Activated CD4-positive, alpha-beta T cell treated with anti-CD3 and anti-CD28 coated beads, Interleukin-2, amount 50 U/mL, for 4 hours (primary cell): ENCODE measurements at regions not wholly inside any gene's neighbourhood (a gene's known extent, or its start where the extent isn't known, plus 50 kb on each side); places are given as distances from the start of the nearest gene placed in this dataset.
A peak's percentile ranks its signal among the peaks of the same experiment; 100 is the strongest.

Source experiments
- DNase-seq, 2 experiments: peaks; one replicate each; pipeline ENCODE4 v3.0.0-alpha.2; 2020

DNA sequence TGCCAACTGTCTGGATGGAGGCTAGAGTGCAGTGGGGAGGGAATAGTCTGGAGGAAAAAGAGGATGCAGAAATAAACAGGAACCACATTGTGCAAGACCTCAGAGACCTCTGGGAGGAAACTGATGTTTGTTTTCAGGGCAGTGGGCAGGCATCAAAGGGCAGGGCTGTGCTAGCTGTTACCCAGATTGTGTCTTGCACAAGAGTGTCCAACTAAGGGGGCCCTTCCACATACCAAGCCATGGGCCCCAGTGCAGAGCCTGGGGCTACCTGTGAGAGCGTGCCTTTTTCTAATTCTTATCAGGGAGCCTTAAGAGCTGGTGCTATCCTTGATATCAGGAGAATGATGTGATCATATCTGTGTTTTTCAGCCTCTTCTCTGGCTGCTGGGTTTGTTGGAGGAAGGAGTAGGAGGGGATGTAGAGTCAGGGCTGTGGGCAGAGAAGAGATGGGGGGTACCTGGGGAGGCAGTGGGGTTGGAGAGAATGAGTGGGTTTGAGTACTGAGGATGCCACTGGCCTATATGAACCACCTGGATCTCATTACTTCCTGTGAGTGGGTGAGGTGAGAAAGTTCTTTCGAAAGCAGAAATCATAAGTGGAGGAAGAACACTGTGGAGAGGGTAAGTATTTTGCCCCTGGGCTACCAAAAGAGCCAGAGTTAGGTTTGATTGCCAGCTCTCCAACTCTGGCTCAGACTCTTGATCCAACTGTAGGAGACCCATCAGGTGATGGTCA lies 259.2 kb upstream of the CRY1 start:
- peak in 1 of 2 experiments; percentile 37 for DNase-seq

DNA sequence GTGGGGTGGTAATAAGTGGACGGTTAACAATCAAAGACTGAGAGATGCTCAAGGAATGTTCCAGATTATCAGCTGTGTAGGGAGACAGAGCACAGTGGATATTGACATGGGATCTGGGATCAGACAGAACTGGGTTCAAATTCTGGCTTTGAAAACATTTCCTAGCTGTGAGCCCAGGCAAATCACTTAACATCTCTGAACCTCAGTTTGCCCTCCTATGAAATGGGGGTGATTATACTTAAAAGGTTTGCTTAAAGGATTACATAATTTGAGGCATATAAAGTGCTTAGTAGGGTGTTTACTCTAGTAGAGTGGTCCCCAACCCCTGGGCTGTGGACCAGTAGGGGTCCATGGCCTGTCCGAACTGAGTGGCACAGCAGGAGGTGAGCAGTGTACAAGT lies 260.0 kb upstream of the CRY1 start:
- DNase-seq, result no peak

DNA sequence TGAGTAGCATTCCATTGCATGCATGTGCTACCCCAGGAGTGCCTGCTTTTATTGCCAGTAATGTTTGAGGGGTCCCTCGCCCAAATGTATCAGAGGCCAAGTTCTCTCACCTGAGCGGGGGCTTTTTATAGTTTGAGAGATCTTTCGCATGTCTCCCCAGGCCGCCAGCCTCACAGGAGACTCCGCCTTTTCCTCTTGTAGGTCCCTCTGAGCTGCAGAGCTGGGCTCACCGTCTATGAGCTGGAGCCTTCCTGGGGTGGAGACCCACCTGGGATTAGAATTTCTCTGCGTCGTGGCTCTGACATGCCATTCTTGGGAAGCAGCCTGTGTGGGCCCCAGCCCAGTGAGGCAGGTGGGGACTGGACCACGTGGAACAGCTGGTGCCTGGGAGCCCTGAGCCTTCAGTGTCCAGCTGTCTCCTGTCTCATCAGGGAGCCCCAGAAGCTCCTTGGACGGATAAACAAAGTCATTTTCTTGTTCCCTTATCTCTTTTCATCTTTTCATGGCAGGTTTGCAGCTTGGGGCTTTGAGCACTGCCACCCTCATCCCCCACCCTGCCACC lies 261.7 kb upstream of the CRY1 start:
- no peak for DNase-seq

DNA sequence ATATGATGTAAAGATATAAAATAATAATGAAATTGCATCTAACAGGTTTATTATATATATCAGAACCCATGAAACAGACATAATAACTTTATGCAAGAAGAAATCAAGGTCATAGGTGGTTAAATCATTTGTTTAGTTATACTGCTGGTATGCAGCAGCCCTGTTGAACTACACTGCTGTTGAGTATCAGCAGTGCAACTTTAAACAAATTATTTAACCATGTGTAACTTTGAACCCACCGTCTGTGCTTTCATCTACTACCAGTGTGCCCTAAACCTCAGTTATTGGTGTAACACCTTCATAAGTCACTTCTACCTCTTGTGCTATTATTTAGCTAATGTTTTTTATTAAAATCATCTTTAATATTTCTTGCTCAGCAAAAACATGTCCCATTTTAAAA lies 262.3 kb upstream of the CRY1 start:
- DNase-seq, result no peak

DNA sequence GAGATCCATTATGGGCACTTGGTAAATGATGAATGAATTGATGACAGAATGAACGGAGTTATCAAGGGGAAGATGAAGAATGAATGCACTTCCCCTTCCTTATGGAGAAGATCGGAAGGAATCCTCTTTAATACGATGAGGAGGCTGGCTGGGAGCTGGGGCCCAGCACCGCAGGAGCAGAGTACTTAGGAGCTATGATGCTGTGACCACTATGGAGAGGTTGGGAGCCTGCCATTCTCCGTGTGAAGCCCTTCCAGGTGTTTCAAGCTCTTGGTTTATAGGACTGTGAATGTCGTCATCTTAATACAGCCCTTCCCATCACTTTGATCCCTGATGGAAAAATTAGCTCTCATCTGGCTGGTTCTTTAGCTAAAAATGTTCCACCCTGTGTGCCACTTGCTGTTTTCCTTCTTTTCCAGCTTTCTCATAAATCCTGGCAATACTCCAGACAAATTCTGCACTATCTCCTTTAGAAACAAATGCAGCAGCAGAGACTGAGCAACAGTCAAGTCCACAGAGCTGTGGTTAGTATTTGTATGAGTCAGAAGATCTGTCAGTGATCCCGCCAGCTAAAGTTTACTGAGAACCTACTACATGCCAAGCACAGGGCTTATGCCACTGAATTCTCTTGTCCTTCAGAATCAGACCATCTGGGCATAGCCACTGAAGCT lies 263.1 kb upstream of the CRY1 start:
- DNase-seq, result no peak

DNA sequence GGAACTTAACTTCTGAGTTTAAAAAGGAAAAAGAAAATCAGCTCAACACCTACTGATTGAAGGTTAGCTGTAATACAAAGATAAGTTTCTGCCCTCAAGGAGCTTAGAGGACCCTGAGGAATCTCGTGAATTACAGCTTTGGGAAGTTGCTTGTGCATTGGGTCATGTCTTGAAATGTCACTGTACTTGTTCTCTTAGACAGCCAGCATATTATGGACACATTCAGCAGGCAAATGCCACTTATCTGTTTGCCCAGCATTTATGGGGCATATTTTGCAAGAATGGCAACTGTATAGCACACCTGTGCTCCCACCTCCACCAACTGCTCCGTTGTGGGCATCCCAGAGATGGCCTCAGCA lies 263.6 kb upstream of the CRY1 start:
- DNase-seq, result no peak

DNA sequence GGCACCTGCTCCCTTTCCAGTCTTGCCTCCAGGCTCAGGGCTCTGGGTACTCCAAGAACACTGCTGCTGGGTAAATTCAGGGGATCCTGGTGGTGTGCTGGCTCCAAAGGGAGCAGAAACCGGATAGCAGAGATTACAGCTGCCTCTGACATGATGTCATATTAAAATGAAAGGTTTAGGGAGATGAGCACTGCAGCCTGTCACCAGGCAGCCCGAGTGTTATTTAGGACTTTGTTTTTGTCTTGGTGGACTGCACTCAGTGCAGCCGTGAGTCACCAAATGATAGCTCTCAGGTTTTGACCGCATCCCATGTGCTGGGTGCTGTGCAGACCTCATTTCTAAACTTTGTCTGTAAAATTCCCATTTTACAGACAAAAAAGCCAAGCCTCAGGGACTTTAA lies 266.0 kb upstream of the CRY1 start:
- no peak for DNase-seq

DNA sequence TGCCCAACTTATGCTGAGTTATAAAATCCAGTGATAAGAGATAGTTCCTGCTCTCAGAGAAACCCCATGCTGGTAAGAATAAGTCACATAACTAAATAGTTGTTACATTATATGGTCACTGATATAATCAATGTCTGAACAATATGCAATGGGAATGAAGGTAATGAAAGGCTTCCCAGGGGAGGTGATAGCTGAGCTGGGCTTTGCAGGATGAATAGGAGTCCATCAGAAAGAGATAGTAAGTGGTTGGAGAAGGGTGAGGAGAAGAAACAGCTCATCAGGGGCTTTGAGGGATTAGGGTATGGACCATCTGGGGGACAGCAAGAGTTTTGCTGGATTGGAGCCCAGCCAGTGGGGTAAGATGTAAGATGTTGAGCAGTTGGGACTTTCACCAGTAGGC lies 266.7 kb upstream of the CRY1 start:
- no peak for DNase-seq

DNA sequence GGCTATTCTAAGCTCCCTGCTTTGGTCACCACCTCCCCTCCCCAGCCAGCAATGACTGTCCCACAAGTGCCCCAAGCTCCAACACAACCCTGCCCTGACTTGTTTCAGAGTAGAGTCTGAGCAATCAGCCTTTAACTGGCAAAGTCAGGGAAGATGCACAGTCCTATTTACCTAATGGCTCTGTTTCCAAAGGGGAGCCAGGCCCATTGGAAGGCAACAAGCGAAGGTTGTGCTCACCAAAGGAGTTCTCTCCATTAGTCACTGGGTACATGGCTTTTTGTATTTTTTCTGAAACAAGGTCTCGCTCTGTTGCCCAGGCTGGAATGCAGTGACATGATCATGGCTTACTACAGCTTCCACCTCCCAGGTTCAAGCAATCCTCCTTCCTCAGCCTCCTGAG lies 267.1 kb upstream of the CRY1 start:
- DNase-seq, result no peak

DNA sequence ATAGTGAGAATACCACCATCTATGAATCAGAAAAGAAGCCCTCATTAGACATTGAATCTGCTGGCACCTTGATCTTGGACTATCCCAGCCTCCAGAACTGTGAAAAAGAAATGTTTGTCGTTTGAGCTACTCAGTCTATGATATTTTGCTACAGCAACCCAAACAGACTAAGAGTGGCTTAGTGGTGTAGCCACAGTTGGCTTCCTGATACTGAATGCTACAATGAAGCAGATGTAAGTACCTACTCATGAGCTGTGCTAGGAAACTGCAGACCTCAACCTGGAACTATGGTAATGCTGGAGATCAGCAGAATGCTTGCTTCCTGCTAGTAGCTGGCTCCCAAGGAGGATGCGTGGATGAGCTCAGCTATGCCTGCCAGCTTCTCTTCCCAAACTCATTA lies 268.6 kb upstream of the CRY1 start:
- DNase-seq, result no peak

DNA sequence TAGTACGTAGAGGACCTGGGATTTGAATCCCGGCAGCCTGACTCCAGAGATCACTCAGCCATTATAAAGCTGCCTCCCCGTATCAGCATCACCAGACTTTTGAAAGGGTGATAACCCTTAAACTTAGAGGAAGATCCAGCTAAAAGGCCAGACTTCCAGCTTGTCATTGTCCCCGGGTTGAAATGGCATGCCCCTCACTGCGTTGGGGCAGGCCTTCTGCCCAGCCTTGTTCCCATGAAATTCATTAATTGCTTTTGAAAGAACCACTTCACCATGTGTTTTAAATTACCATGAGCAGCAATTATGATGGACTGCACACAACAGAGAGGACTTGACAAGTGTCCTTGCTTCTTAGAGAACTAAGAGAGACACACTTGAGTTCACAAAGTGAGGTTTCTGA lies 269.6 kb upstream of the CRY1 start:
- no peak for DNase-seq

DNA sequence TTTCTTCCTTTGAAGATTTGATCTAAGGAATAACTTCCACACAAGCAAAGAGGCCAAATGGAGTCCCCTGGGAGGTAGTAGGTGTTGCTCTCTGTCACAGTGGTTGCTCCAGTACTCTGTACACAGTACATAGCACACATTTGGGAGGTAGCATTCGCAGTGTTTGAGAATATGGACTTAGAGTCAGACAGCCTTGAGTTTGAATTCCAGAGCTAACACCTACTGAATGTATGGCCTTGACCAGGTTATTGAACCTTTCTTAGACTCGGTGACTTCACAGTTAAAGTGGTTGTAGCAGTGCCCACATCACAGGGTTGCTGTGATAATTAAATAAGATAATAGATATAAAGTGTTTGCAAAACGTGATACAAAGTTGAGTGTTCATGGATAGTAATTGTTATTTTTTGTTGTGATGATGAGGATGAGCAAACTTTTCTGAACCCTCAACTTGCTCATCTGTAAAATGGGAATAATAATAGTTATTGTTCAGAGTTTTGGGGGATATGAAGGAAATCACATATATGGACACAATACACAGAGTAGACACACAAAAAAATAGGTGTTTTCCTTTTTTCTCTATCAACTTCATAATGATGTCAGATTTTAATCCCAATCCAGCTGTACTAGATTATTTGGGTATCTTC lies 271.6 kb upstream of the CRY1 start:
- no peak for DNase-seq

DNA sequence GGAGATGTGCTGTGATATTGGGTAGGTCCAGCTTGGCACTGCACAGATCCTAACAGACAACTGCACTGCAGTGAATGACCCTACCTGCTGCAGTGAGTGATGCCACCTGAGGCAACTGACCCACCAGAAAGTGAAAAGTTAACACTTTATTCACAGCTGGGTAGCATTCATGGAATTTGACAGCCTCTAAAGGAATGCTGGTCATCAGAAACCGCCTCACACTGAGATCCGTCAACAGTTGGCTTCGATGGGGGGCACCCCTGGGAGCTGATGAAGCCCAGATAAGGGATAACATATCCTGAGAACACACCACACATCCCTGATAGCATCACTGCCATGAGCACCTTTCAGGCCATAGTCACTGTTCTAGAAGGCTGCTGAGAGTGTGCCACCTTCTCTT lies 272.4 kb upstream of the CRY1 start:
- no peak for DNase-seq

DNA sequence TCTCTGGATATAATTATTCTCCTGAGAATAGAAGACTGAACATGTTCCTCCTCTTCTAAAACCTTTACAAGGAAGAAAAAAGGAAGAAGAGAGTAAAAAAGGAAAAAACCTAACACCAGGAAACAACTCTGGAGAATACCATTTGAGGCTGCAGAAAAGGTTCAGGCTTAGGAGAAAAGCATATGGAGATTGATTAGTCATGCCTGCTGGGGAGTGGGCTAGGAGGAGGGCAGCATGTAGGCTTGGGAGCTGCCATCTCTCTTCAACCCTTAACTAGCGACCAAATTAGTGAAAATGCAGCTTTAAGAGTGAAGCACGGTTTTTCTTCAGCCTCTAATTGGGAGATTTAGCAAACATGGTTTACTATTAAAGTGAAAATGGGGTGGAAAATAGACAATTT lies 273.0 kb upstream of the CRY1 start:
- no peak for DNase-seq

DNA sequence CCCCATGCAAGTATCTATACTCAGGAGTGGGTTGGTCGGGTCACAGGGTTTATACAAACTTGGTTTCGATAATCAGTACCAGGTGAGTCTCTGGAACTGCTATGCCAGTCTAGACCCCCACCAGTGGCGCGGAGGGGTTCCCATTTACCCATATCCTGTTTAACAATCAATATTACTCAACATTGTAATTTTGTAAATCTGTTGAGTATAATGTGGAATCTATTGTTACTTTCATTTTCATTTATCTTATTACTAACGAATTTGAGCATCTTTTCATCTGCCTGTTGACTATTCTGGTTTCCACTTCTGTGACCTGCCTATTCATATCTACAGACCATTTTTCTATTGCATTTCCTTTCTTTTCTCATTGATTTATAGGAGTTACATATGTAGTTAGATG lies 275.2 kb upstream of the CRY1 start:
- DNase-seq, result peak in 1 of 2 experiments; percentile 34

DNA sequence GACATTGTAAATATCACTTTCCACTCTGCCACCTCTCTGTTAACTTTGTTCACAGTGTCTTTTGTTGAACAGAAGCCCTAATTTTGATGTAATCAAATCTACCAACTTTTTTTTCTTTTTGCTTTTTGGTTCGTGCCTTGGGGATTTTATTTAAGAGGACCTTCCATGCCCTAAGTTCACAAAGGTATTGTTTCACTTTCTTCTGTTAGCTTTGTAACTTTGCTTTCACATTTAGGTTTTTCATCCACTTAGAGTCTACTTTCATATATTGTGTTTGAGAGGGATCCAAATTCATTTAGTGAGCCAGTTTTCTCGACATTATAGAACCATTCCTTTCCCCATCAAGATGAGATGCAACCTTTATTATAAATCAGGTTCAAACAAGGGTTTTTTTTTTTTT lies 275.7 kb upstream of the CRY1 start:
- no peak for DNase-seq

DNA sequence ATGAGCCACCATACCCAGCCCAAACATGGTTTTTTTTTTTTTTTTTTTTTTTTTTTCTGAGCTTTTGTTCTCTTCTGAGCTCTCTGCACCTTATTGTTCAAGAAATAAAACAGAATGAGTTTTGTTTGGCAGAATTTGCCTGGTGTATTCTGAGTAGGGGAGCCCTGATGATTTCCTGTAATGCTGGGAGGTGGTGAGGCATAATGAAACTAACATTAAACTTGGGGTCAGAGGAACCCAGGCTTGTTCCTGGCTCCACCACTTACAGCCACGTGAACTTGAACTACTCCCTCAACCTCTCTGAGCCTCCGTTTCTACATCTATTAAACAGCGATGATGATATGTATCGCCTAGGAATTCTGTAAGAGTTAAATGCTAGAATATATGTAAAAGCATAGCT lies 276.3 kb upstream of the CRY1 start:
- peak; percentile 22 to 23 for DNase-seq

DNA sequence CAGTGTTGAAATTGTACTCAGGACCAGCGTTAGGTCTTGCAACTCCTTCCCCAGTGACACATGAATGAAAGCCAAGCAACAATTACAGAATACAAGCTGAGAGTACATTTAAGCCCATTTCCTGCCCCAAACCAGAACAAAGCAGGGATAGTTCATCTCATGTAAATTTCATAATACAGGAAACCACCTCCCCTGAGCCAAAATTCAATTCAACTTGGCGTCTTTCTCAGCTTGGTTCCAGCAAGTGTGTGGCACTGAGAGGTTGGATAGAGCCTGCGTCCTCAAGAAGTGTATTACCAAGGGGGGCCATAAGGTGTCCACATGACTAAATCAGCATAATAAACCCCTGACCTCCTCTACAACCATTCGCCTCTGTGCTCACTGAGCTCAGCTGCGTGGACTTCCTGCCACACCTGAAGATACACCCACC lies 278.9 kb upstream of the CRY1 start:
- DNase-seq, result peak in 1 of 2 experiments; percentile 6

DNA sequence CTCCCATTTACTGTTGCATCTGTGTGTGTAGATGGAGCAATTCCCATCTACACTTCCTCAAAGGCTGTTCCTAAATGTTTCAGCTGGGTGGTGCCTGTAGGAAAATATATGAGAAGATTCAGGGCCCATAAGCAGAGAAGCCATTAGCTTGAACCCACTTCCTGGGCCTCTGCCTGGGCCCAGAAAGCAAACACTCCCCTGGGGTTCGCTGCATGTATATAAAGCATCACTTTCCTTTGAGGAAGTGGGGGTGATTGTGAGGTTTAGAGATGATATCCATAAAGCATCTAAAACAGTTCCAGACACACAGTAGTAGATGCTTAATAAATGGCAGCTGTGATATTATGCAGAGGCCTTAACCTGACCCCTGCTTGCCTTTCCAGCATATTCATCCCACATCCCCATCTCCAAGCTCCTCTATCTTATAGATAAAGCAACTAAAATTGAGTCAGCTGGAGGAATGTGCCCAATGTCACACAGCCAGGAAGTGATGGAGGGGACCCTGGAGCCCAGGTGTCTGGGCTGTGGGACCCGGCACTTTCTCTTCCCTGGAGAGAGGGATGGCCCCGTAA lies 280.0 kb upstream of the CRY1 start:
- DNase-seq, result no peak

DNA sequence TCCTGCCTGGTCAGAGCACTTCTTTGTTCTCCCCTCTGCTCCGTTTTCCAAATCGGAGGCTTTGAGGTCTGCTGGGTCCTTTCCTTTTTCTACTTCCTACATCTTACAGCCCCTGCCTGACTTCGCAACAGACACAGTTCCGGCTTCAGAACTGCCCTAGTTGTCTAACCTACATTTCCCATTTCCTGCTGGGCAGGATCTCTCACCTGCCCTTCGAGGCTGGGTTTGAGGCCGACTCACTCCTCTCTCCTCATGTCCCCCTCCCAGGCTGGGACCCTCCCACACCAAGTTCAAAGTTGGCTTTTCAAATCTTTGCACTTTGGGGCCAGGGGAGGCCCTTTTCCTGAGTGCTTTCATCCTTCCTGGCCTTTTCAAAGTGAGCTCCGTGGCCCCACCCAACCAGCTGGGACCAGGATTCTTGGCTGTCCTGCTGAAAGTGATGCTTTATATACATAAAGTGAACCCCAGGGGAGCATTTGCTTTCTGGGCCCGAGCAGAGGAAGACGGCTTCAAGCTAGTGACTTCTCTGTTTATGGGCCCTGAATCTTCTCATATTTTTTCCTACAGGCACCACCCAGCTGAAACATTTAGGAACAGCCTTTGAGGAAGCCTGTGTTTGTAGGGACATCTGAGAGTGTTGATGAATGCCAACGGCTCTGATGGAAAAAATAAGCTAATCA lies 281.0 kb upstream of the CRY1 start:
- DNase-seq, result no peak

DNA sequence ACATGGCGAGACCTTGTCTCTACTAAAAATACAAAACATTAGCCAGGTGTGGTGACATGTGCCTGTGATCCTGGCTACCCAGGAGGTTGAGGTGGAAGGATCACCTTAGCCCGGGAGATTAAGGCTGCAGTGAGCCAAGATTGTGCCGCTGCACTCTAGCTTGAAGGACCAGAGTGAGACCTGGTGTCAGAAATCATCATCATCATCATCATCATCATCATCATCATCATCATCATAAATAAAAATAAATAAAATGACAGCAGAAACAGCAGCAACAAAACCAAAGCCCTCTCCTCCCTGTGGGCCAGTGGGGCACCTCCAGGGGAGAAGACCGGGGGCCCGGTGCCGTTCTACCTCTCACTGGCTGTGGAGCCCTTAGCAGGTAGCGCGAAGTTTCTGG lies 281.9 kb upstream of the CRY1 start:
- no peak for DNase-seq

DNA sequence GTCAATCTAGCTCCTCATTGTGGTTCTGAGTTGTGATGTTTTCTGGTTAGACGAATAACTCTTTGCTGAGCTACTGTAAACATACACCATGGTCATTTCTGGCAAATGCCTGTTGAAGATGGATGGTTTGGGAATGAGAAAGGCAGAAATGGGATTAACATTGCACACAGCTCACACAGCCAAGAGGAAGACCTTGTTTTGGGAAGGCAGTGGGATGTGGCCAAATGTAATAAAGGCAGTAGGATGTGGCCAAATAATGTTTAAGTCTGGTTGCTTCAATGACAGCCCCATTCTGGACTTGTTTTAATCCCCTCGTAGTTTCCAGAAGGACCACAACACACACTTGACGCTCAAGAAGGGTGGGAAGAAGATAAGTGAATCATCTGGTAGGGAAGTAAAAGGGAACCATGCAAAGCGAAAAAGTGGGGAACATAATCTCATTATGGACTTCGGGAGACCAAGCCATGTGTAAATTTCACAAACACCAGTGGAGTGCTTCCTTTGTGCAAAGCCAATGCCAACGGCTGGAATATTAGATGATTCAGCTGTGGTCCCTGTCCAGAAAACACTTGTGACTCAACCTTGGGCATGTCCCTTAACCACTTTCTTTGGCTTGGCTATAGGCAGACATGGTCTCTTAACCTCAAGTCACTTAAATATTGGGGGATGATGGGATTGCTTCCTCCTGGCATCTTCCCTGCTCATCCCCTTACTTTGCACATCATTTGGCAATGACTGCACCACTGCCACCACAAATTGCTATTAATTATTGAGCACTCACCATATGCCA lies 284.4 kb upstream of the CRY1 start:
- DNase-seq, result no peak
